GM12878 (cell line): ENCODE measurements at regions not wholly inside any gene's neighbourhood (a gene's known extent, or its start where the extent isn't known, plus 50 kb on each side); places are given as distances from the start of the nearest gene placed in this dataset.
"Not testable (repeated sequence)": the region's sequence is repeated elsewhere in the genome, so short reads cannot be mapped to it uniquely, and the experiment has no call there.

Experiments used
- ATAC-seq: fragments of 200-7000 bp; cut with Tn5 transposase; 3 replicates; pipeline ENCODE4 v1.9.1; 2020; ENCODE audit warnings: mild to moderate bottlenecking, moderate library complexity
- BruUV-seq: library from RNA; stranded (reverse); fragments of 400-500 nt; replicated peaks from 2 replicates; lab custom pipeline; 2021; lab: Mats Ljungman, UMichigan
- CTCF ChIA-PET: fragments of 300-600 bp; sonication (Branson Sonifier 250); formaldehyde crosslinking; extraction: SDS; loops from one replicate; lab custom pipeline; 2021; ENCODE audit warnings: inconsistent platforms; lab: Yijun Ruan, JAX
- POLR2A ChIA-PET: fragments of 350-600 bp; formaldehyde crosslinking; extraction: SDS; loops from one replicate; lab custom pipeline; 2021; ENCODE audit warnings: inconsistent platforms; lab: Charles Lee
- RAD21 ChIA-PET: fragments of 300-600 bp; sonication (Branson Sonifier 250); formaldehyde crosslinking; loops from one replicate; lab custom pipeline; 2023; ENCODE audit warnings: antibody characterized with exemption; ENCODE audit not compliant: unreplicated experiment; lab: Charles Lee
- SMC1A ChIA-PET: fragments of 300-600 bp; sonication (Branson Sonifier 250); formaldehyde crosslinking; loops from one replicate; lab custom pipeline; 2023; ENCODE audit not compliant: unreplicated experiment, uncharacterized antibody; lab: Charles Lee
- DNase-seq: peaks from one replicate; pipeline ENCODE4 v3.0.0-alpha.2; 2011; ENCODE audit warnings: low read depth, low spot score
- FAIRE-seq: peaks from 3 replicates; lab custom pipeline; 2011; peaks lifted over from hg19 to GRCh38; lab: Jason Lieb, UNC
- H2AFZ ChIP-seq: 2 replicates; pipeline ENCODE4 v1.6.0; 2011; ENCODE audit warnings: low read depth, low read length, control low read depth; ENCODE audit not compliant: control insufficient read depth
- H3K27ac ChIP-seq: 2 replicates; pipeline ENCODE4 v1.5.1; 2011; ENCODE audit warnings: control low read depth; ENCODE audit not compliant: control insufficient read depth, insufficient read depth
- H3K27me3 ChIP-seq, 2 experiments: replicated peaks in 1 of 2; 2 replicates each; pipeline versions ENCODE4 v1.6.0 to v1.6.1; 2011; ENCODE audit warnings: low read length in 1 of 2; ENCODE audit not compliant: control insufficient read depth in 2 of 2, insufficient read depth in 2 of 2
- H3K36me3 ChIP-seq, 2 experiments: 2 replicates each; pipeline ENCODE4 v1.5.1; 2011; ENCODE audit warnings: low read length in 1 of 2; ENCODE audit not compliant: control insufficient read depth in 2 of 2, insufficient read depth in 2 of 2
- H3K4me1 ChIP-seq: 2 replicates; pipeline ENCODE4 v1.6.1; 2011; ENCODE audit warnings: mild to moderate bottlenecking, low read length, moderate library complexity, mixed read lengths; ENCODE audit not compliant: control insufficient read depth, insufficient read depth
- H3K4me2 ChIP-seq: 2 replicates; pipeline ENCODE4 v1.6.0; 2011; ENCODE audit warnings: control low read depth; ENCODE audit not compliant: control insufficient read depth, insufficient read depth
- H3K4me3 ChIP-seq: fragments of 200-600 bp; sonication (generic); 2 replicates; pipeline ENCODE4 v1.5.1; 2016
- H3K79me2 ChIP-seq: 2 replicates; pipeline ENCODE4 v1.6.0; 2011; ENCODE audit warnings: low read length; ENCODE audit not compliant: control insufficient read depth, insufficient read depth
- H3K9ac ChIP-seq: 2 replicates; pipeline ENCODE4 v1.8.0; 2011; ENCODE audit warnings: low read length, control low read depth, mixed read lengths; ENCODE audit not compliant: control insufficient read depth, insufficient read depth
- H3K9me3 ChIP-seq: replicated peaks from 3 replicates; pipeline ENCODE4 v1.5.1; 2011; ENCODE audit warnings: mild to moderate bottlenecking, low read length; ENCODE audit not compliant: control insufficient read depth, insufficient read depth
- H4K20me1 ChIP-seq: 2 replicates; pipeline ENCODE4 v1.6.0; 2011; ENCODE audit not compliant: control insufficient read depth, insufficient read depth
- WGBS: methylation state at CpG from one replicate; pipeline ENCODE4 v1.1.6; 2016; ENCODE audit warnings: low lambda C conversion rate; ENCODE audit not compliant: insufficient replicate concordance, insufficient coverage; ENCODE audit errors: missing lambda C conversion rate; 5-methylcytosine and 5-hydroxymethylcytosine counted together
- in situ Hi-C: fragments of 300-500 bp; cut with MboI; formaldehyde crosslinking; loops from 9 replicates; pipeline ENCODE4 v1.14.3; 2018; ENCODE audit warnings: mixed read lengths
- intact Hi-C: fragments of 100-400 bp; cut with micrococcal nuclease; formaldehyde crosslinking; loops from one replicate; pipeline ENCODE4 v1.14.2; 2022; ENCODE audit not compliant: unreplicated experiment

GRCh38 chr11:71781491-71781890 lies 51.5 kb upstream of the DEFB108B start:
- POLR2A ChIA-PET, BruUV-seq, H3K79me2 ChIP-seq, intact Hi-C loops, H3K4me1 ChIP-seq, H3K9ac ChIP-seq, H3K27ac ChIP-seq, DNase-seq, CTCF ChIA-PET, H2AFZ ChIP-seq, H3K4me3 ChIP-seq, RAD21 ChIA-PET, H3K9me3 ChIP-seq, H4K20me1 ChIP-seq, H3K27me3 ChIP-seq, H3K36me3 ChIP-seq, H3K4me2 ChIP-seq, in situ Hi-C loops, ATAC-seq, FAIRE-seq: not testable (repeated sequence)
- WGBS: 40% methylated on average over 5 of the region's 5 CpGs
- SMC1A ChIA-PET: interaction anchor here (0.5 kb wide), 1 partner anchor 653 kb away, joined by 3 read pairs; the partner anchor contains the start of gene CLPB

- H4K20me1 ChIP-seq, ATAC-seq, CTCF ChIA-PET, SMC1A ChIA-PET, H3K27ac ChIP-seq, DNase-seq, BruUV-seq, H2AFZ ChIP-seq, POLR2A ChIA-PET, intact Hi-C loops, H3K4me3 ChIP-seq, RAD21 ChIA-PET, H3K79me2 ChIP-seq, FAIRE-seq, H3K9me3 ChIP-seq, H3K9ac ChIP-seq, H3K4me1 ChIP-seq, H3K4me2 ChIP-seq, in situ Hi-C loops, H3K27me3 ChIP-seq, H3K36me3 ChIP-seq: not testable (repeated sequence)
- 56% methylated on average over 9 of the region's 13 CpGs for WGBS
These were observed 50.7 kb upstream of the DEFB108B start for GRCh38 chr11:71782229-71782861.

GRCh38 chr11:71783191-71783590 lies 49.8 kb upstream of the DEFB108B start:
- H3K9me3 ChIP-seq, H3K27ac ChIP-seq, FAIRE-seq, SMC1A ChIA-PET, in situ Hi-C loops, H2AFZ ChIP-seq, H3K4me3 ChIP-seq, H3K27me3 ChIP-seq, CTCF ChIA-PET, H4K20me1 ChIP-seq, H3K79me2 ChIP-seq, BruUV-seq, POLR2A ChIA-PET, DNase-seq, H3K36me3 ChIP-seq, H3K4me2 ChIP-seq, ATAC-seq, RAD21 ChIA-PET, H3K4me1 ChIP-seq, H3K9ac ChIP-seq, intact Hi-C loops: not testable (repeated sequence)
- WGBS: 36% methylated on average over 3 of the region's 4 CpGs
